Right atrium auricular region (tissue), 2 donors: ENCODE measurements at regions not wholly inside any gene's neighbourhood (a gene's known extent, or its start where the extent isn't known, plus 50 kb on each side); places are given as distances from the start of the nearest gene placed in this dataset.

ENCODE experiments used
- DNase-seq: peaks from one replicate; pipeline ENCODE4 v3.0.0-alpha.2; 2019; ENCODE audit warnings: low spot score
- H3K27ac ChIP-seq, 2 donors: fragments of 200-600 bp; sonication (generic); 1 replicate in 1 of 2; 2 replicates in 1 of 2; pipeline ENCODE4 v1.5.1; 2016 to 2019
- H3K27me3 ChIP-seq, 2 donors: fragments of 200-600 bp; sonication (generic); one replicate each; pipeline versions ENCODE4 v1.5.1 to v1.6.0; 2017 to 2019
- H3K36me3 ChIP-seq: fragments of 200-600 bp; sonication (generic); one replicate; pipeline ENCODE4 v1.5.1; 2016
- H3K4me1 ChIP-seq, 2 donors: fragments of 200-600 bp; sonication (generic); one replicate each; pipeline versions ENCODE4 v1.5.1 to v1.6.0; 2017 to 2019
- H3K4me3 ChIP-seq, 2 donors: fragments of 200-600 bp; sonication (generic); 1 replicate in 1 of 2; 2 replicates in 1 of 2; pipeline ENCODE4 v1.5.1; 2017 to 2019; ENCODE audit warnings: mild to moderate bottlenecking in 1 of 2, moderate library complexity in 1 of 2
- H3K9me3 ChIP-seq, 2 donors: fragments of 200-600 bp; sonication (generic); one replicate each; pipeline ENCODE4 v1.5.1; 2019
- TF ChIP-seq, protein P1 (sequence below), 2 donors: fragments of 200-600 bp; sonication (generic); IDR thresholded peaks; one replicate each; pipeline ENCODE4 v1.5.1; 2019; ENCODE audit warnings: antibody characterized with exemption in 2 of 2

DNA sequence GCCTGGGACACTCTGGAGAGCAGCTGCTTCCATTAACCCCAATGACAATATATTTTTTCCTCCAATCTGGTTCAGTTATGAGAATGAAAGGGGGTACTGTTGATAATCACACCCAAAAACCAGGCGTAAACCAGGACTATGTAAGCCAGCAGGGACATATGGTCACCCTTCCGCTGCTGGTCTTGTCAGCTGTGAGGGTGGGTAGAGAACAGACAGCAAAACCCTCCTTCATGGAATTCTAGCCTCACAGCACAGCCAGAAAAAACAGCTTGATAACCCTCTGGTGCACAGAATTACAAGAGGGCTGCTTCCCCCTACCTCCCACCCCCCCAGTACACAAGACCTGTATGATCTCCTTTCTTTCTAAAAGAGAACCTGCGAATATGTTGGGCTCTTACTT, 368.8 kb upstream of the ZMIZ1 start:
- peak; percentile 30 for DNase-seq
- no peaks in the 10 kb centered on the region for H3K27me3 ChIP-seq
- no peak overlapping the region for H3K27ac ChIP-seq
- H3K36me3 ChIP-seq, result no peaks in the 10 kb centered on the region
- no peaks in the 10 kb centered on the region for H3K9me3 ChIP-seq
- no peak overlapping the region for H3K4me3 ChIP-seq
- TF ChIP-seq, protein P1, sequence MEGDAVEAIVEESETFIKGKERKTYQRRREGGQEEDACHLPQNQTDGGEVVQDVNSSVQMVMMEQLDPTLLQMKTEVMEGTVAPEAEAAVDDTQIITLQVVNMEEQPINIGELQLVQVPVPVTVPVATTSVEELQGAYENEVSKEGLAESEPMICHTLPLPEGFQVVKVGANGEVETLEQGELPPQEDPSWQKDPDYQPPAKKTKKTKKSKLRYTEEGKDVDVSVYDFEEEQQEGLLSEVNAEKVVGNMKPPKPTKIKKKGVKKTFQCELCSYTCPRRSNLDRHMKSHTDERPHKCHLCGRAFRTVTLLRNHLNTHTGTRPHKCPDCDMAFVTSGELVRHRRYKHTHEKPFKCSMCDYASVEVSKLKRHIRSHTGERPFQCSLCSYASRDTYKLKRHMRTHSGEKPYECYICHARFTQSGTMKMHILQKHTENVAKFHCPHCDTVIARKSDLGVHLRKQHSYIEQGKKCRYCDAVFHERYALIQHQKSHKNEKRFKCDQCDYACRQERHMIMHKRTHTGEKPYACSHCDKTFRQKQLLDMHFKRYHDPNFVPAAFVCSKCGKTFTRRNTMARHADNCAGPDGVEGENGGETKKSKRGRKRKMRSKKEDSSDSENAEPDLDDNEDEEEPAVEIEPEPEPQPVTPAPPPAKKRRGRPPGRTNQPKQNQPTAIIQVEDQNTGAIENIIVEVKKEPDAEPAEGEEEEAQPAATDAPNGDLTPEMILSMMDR (IDR thresholded peaks at IDR 0.05), result no peak
- H3K4me1 ChIP-seq, result peaks cover 0 to 6% of the 10 kb centered on the region in 2 donors

DNA sequence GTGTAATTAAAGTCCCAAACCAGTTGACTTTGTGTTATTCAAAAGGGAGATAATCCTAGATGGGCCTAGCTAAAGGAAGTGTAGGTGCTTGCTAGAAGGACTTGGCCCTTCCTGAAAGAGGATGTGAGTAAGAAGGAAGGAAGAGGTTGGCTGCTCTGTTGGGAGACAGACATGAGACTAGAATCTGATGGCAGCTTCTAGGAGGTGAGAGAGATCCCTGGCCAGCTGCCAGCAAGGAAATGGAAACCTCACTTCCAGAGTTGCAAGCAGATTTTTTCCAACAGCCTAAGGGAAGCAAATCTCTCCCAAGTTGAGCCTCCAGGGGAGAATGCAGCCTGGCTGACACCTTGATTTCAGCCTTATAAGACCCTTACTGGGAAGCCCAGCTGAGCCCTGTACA, 368.4 kb upstream of the ZMIZ1 start:
- Histone ChIP-seq H3K4me1 (peaks cover 0 to 6% of the 10 kb centered on the region in 2 donors), H3K4me3 (no peak overlapping the region), H3K27me3 (no peaks in the 10 kb centered on the region), H3K27ac (no peak overlapping the region), H3K36me3 (no peaks in the 10 kb centered on the region), H3K9me3 (no peaks in the 10 kb centered on the region)
- DNase-seq, result peak; percentile 60
- TF ChIP-seq, protein P1 (IDR thresholded peaks at IDR 0.05), result no peak

DNA sequence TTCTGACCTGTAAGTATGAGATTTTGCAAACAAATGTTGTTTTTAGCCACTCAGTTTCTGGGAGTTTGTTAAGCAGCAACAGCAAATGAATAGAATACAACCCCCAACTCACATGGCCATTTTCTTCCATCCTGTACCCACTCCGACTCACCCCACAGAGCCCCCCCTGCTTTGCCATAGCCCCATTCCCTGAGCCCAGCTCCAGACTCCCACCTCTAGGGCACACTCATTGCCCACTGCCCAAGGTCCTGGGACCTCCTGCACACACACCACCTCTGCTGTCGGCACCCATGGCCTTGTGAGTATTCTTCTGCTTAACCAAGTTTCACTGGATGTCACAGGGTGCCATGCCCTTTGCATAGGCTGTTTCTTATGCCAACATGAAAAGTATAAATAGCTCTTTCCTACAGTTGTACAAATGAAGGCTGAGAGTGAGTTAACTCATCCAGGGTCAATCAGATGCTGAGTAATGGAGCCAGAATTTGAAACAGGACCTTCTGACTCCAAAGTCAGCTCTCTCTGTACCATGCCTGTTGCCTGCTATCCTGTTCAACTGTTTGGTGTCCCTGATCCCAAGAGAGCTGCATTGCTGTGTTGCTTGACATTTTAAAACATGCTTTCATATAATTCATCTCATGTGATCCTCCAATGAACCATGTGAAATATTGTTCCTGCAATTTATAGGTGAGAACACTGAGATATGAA, 367.8 kb upstream of the ZMIZ1 start:
- Histone ChIP-seq H3K9me3 (no peaks in the 10 kb centered on the region), H3K36me3 (no peaks in the 10 kb centered on the region), H3K4me3 (no peak overlapping the region), H3K27me3 (no peaks in the 10 kb centered on the region), H3K27ac (no peak overlapping the region), H3K4me1 (peaks cover 0 to 6% of the 10 kb centered on the region in 2 donors)
- TF ChIP-seq, protein P1 (IDR thresholded peaks at IDR 0.05), result no peak
- peak; percentile 40 for DNase-seq

DNA sequence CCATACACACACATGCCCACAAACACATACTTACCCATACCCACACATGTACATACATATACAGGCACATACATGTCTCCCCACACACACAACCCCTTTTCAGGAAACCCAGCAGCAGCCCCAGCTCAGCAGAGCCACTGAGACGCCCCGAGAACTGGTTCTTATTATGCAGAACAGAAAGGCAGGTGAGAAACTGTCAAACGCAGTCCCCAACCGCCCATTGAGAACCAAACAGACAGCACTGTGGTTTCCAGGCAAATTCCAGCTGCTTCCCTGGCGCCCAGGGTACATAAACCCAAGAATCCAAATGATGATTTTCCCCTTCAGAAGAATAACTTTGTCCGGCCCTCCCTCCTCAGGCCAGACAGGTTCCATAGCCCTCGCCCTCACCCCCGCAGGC, 366.6 kb upstream of the ZMIZ1 start:
- TF ChIP-seq, protein P1 (IDR thresholded peaks at IDR 0.05), result no peak
- Histone ChIP-seq H3K27me3 (no peaks in the 10 kb centered on the region), H3K9me3 (no peaks in the 10 kb centered on the region), H3K27ac (no peak overlapping the region), H3K36me3 (no peaks in the 10 kb centered on the region), H3K4me3 (no peak overlapping the region), H3K4me1 (peaks cover 0 to 6% of the 10 kb centered on the region in 2 donors)
- DNase-seq, result peak; percentile 28

DNA sequence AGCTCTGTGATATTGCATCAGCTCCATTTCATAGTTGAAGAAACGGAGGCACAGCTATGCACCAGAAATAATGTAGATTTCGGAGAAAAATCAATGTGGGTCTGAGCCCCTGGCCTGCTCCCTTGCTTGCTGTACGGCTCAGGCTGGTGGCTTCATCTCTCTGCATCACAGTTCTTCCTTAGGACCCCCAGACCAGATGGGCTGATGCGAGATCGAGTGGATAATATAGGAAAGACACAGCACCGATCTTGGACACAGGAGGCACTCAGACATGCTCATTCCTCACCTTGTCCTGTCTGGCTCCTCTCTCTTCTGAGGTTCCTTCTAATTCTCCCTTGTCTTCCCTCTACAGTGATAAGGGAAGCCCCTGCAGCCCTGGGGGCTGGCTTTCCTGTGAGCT, 365.9 kb upstream of the ZMIZ1 start:
- Histone ChIP-seq H3K36me3 (no peaks in the 10 kb centered on the region), H3K27ac (no peak overlapping the region), H3K4me1 (peaks cover 0 to 6% of the 10 kb centered on the region in 2 donors), H3K9me3 (no peaks in the 10 kb centered on the region), H3K4me3 (no peak overlapping the region), H3K27me3 (no peaks in the 10 kb centered on the region)
- TF ChIP-seq, protein P1 (IDR thresholded peaks at IDR 0.05), result no peak
- no peak for DNase-seq

DNA sequence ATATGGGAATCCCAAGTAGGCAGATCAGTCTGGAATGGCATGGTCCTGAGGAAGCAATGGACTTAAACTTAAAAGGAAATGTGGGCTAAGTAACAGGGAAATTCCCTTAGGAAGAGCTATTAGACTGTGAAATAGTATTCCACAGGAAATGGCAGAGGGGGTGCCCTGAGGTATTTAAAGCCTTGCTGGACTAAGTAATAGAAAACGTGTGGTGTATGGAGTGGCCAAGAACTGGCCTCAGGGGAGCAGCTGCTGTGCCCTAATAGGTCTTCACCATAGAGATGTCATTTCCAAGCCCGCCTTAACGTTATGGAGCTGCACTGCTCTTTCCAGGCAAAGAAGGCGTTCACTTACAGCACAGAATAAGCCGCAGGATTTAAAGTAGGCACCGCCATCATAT, 365.2 kb upstream of the ZMIZ1 start:
- no peak for DNase-seq
- Histone ChIP-seq H3K27ac (no peak overlapping the region), H3K27me3 (no peaks in the 10 kb centered on the region), H3K9me3 (no peaks in the 10 kb centered on the region), H3K36me3 (no peaks in the 10 kb centered on the region), H3K4me3 (no peak overlapping the region), H3K4me1 (peaks cover 0 to 6% of the 10 kb centered on the region in 2 donors)
- TF ChIP-seq, protein P1 (IDR thresholded peaks at IDR 0.05), result no peak
